Endometrial microvascular endothelial cells (primary cell): ENCODE measurements at regions not wholly inside any gene's neighbourhood (a gene's known extent, or its start where the extent isn't known, plus 50 kb on each side); places are given as distances from the start of the nearest gene placed in this dataset.

Experiments used
- in situ Hi-C: cut with HindIII; loops from 2 replicates; pipeline ENCODE4 v1.10.0; 2017; ENCODE audit warnings: low sequenced_read_pairs, low pct_unique_long_range_greater_than_20kb; ENCODE audit errors: inconsistent ontology term

GRCh38 chr2:234438305-234438977 lies 58.4 kb downstream of the ARL4C start:
- in situ Hi-C loops = loop anchor here (25.0 kb wide), 1 partner anchor 151 kb away; no protein-coding TSS in a partner anchor

- in situ Hi-C loops = loop anchor here (25.0 kb wide), 1 partner anchor 150 kb away; no protein-coding TSS in a partner anchor
These were observed 59.1 kb downstream of the ARL4C start for GRCh38 chr2:234437642-234438304.

GRCh38 chr2:234436482-234436837 lies 60.4 kb downstream of the ARL4C start:
- in situ Hi-C loops = loop anchor here (25.0 kb wide), 1 partner anchor 149 kb away; no protein-coding TSS in a partner anchor

- in situ Hi-C loops = loop anchor here (25.0 kb wide), 1 partner anchor 149 kb away; no protein-coding TSS in a partner anchor
These were observed 60.9 kb downstream of the ARL4C start for GRCh38 chr2:234435836-234436481.

- in situ Hi-C loops = loop anchor here (25.0 kb wide), 1 partner anchor 146 kb away; no protein-coding TSS in a partner anchor
These were observed 63.7 kb downstream of the ARL4C start for GRCh38 chr2:234433201-234433600.

GRCh38 chr2:234430871-234431270 lies 66.0 kb downstream of the ARL4C start:
- in situ Hi-C loops = loop anchor here (25.0 kb wide), 1 partner anchor 144 kb away; no protein-coding TSS in a partner anchor

GRCh38 chr2:234429265-234429664 lies 67.6 kb downstream of the ARL4C start:
- in situ Hi-C loops = loop anchor here (25.0 kb wide), 1 partner anchor 142 kb away; no protein-coding TSS in a partner anchor

GRCh38 chr2:234427081-234428061 lies 69.5 kb downstream of the ARL4C start:
- in situ Hi-C loops = loop anchor here (25.0 kb wide), 1 partner anchor 140 kb away; no protein-coding TSS in a partner anchor

- in situ Hi-C loops = loop anchor here (25.0 kb wide), 1 partner anchor 139 kb away; no protein-coding TSS in a partner anchor
These were observed 70.3 kb downstream of the ARL4C start for GRCh38 chr2:234426616-234427015.

- in situ Hi-C loops = loop anchor here (25.0 kb wide), 1 partner anchor 139 kb away; no protein-coding TSS in a partner anchor
These were observed 71.0 kb downstream of the ARL4C start for GRCh38 chr2:234425639-234426603.

GRCh38 chr2:234423884-234424283 lies 73.0 kb downstream of the ARL4C start:
- in situ Hi-C loops = no loop called here

- in situ Hi-C loops = no loop called here
These were observed 73.9 kb downstream of the ARL4C start for GRCh38 chr2:234422981-234423431.

- in situ Hi-C loops = no loop called here
These were observed 74.6 kb downstream of the ARL4C start for GRCh38 chr2:234422273-234422732.

- in situ Hi-C loops = no loop called here
These were observed 76.5 kb downstream of the ARL4C start for GRCh38 chr2:234420408-234420807.

GRCh38 chr2:234419726-234420125 lies 77.2 kb downstream of the ARL4C start:
- in situ Hi-C loops = no loop called here

GRCh38 chr2:234415706-234416105 lies 81.2 kb downstream of the ARL4C start:
- in situ Hi-C loops = no loop called here

- in situ Hi-C loops = no loop called here
These were observed 82.3 kb downstream of the ARL4C start for GRCh38 chr2:234414596-234414995.
